AG08396 (cell line): ENCODE measurements at regions not wholly inside any gene's neighbourhood (a gene's known extent, or its start where the extent isn't known, plus 50 kb on each side); places are given as distances from the start of the nearest gene placed in this dataset.

Experiments
- DNase-seq: peaks from one replicate; pipeline ENCODE4 v3.0.0; 2012; ENCODE audit warnings: low spot score, mixed read lengths

DNA sequence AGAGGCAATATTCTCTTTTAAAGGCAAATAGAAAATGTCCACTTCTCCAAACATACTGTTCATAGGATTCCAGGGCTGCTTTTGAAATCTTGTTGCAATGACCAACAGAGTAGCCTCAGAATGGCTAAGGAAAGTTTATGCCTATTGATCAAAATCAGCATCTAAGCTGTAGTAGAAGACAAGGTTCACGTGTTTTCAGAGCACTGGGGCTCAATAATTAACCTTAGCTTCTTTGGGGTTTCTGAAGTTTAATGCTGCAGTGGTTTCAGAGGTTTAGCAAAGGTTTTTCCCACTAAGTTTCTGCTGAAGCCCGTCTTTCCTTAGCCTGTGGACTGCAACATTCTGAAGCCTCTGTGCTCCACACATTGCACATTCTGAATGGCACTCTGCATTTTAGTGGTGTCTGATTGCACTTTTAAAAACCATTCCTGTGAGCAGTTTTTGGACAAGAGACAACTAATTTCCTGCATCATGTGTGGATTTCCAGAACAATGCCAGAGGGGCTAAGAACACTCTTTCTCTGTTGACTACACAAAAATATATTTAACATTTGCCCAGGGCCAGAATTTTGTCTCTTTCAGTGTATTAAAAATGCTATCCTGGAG, 342.5 kb downstream of the PTEN start:
- no peak for DNase-seq

DNA sequence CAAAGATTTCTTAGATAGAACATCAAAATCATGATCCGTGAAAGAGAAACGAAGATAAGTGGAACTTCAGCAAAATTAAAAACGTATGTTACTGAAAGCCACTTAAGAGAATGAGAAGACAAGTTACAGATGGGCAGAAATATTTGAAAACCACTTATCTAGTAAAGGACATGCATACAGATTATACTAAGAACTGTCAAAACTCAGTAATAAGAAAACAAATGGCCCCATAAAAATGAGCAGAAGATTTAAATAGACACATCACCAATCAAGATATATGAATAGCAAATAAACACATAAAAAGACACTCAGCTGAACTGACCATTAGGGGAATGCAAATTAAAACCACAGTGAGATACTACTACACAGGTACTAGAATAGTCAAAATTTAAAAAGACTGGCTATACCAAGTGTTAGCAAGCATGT, 343.7 kb downstream of the PTEN start:
- no peak for DNase-seq

DNA sequence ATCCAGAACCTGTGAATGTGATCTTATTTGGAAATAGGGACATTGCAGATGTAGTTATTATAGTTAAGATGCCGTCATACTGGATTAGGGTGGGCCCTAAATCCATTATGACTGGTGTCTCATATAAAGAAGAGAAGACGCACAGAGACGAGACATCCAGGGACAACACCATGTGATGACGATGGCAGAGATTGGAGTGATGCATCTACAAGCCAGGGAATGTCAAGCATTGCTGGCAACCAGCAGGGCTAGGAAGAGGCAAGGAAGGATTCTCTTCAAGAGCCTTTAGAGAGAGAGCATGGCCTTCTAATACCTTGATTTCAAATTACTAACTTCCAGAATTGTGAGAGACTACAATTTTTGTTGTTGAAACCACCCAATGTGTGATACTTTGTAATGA, 345.8 kb downstream of the PTEN start:
- DNase-seq = no peak

DNA sequence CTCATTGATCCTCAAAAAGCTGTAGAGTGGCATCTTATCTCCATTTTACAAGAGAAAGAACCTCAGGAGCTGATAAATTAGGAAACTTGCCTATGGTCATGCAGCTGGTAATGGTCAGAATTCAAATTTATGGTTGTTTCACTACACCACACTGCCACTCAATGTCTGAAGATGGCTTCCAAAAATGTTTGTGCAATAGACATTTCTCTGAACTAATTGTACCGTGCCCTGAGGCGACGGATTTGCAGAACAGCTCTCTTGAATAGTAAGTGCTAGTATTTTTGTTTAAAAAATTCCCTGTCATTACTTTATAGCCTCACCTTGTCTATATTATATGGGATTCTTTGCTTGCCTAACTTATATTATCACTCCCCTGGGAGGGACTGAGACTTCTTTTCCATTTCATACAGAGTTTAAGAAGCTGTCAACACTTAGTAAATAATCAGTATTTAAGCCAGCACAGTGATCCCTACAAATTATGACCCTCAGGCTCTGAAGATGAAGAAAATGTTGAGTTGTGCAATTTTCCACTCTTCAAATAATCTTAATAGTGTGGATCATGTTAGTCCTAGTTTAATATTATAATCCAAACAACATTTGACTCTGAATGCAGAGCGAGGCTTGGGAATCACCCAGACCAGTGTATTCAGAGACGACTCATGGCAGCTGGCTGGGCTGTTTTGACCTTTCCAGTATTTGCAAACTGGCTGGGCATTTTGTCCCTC, 346.6 kb downstream of the PTEN start:
- DNase-seq = peak; percentile 19

DNA sequence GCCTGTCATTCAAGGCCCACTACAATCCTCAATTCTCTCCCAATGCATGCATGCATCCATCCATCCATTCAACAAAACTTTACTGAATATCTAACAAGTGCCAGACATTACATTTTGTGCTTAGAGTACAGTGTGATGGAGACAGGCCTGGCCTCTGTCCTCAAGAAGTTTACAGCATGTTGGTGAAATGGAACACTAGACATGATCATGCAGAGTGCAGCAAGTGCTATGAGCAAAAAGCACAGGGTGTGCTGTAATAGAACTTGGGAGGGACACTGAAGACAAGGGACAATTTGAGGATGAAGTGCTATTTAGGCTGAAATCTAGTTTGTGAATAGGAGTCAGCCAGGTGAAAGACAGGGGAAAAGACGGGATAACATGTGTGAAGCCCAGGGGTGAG, 347.8 kb downstream of the PTEN start:
- DNase-seq = no peak

DNA sequence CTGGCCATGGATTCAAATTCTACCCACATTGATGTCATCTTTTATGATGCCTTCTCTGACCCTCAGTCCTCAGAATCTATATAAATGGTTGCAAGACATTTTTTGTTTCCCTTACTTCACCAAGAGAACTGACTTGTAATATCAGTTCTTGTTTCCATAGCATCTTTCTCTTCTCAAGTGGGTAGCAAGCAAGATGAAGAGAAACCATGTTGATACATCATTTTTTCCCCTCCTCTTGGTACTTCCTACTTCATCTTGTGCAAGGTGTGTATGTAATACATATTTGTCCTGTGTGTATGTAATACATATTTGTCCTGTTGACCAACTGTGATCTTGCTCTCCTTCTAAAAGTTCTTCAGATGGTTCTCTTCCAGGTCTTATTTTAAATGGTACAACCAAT, 348.6 kb downstream of the PTEN start:
- DNase-seq = no peak

DNA sequence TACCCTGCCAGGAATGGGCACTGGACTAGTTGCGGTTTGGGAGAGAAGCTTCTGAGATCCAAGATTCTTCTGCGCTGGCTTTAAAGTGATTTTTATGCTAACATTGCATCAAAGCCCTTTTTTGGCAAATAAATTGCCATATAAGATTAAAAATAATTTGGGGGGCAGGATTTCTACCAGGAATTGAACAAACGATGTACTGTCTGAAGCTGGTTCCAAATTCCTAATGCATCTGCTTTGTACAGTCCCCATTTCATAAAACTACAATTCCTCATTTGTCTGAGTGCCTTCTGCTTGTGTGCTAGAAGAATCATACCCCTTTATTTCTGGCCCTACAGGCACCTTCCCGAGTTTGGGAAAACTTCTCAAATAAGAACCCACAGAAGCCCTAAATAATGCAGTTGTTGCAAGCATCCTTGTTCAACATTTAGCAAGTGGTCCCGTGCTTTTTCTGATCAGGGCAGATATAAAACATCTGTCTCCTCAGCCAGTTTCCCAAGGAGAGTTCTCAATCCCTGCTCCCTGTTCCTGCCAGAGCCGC, 349.7 kb downstream of the PTEN start:
- DNase-seq = no peak

DNA sequence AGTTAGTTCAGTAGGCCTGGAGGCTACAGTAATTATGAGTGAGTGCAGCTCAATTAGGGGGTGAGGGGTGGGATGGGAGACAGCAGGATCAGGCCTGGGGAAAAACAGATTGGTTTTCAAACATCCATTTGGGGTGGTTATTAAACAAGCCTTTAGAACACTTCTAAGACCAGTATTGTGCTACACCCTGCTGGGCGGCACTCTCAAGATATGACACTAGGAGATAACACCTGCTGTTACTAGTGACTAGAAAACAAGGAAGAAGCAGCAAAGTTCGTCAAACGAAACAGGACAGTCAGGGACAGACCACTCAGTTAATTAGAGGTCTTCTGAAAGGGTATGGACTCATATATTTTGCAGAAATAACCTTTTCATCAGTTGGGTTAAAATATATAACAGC, 353.6 kb downstream of the PTEN start:
- no peak for DNase-seq

DNA sequence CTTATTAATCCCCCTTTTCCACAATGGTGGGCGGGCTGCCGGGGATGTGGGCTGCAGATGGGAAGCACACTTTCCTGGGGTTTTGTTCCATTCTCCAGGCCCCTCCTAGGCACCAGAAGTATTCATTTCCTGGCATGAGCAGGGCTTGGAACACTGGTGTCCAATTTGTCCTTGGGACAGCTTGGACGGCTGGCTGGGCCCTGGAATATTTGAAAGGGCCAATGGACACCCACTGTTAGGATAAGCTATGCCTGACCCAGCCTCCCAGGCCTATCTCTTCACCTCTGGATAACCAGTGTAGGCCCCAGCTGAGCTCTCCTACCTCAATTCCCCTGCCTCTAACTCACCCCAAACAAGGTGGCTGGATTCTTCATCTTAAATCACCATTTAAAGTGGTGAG, 354.9 kb downstream of the PTEN start:
- DNase-seq = no peak

DNA sequence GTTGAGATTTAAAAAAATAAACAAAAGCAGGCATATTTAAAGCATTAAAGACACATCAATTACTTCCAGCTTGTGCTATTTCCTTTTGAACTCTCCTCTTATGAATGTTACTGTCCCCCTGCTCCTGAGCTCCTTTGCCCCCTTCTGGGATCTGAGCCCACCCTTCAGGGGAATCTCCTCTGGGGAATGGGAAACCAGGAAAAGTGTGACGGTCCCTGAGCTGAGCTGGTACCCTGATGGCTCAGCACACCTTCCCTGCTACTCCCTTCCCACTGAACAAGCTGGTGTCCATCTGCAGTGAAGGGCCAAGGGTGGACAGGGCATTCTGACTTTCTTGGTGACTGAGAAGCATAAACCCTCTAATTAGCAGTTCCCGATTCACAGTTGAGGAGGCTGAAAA, 356.3 kb downstream of the PTEN start:
- no peak for DNase-seq

DNA sequence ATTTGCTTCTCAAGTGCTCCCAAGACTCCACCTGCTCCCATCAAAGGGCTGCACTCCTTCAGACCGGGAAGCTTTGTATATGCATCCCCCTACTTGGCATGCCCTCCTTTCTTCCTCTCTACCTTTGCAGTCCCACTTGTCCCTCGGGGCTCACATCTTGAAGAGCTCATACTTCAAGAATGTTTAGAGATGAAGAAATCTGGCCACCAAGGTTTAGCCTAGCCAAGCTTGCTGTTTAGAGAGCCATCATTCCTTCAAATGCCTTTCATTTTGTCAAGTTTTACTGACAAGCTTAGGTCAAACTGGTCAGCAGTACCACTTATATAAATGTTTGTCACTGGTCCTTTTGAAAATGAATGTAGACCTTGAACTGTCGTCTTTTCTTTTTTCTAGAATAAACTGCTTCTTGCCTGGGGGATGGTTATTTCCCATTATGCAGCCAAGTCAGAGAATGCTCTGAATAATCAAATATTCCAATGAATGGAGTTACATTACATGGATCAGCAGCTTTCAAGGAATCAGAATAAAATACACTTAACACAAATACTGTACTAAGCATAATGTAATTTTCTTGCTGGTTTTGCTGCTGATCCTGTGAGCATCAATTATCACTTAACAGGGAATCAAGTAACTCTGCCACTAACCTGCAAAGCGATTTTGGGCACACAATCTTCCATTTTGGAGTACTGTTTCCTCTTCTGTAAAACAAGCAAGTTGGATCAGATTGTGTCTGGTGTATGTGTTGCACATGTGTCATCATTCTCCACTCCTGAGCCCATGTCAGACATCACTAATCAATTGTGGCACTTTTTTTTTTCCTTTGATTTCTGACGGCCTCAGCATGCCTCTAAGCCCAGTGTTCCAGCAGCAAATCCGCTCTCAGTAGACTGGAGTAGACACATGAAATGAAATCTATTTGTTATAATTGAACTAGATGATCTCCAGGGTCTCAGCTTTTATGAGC, 357.9 kb downstream of the PTEN start:
- DNase-seq = no peak

DNA sequence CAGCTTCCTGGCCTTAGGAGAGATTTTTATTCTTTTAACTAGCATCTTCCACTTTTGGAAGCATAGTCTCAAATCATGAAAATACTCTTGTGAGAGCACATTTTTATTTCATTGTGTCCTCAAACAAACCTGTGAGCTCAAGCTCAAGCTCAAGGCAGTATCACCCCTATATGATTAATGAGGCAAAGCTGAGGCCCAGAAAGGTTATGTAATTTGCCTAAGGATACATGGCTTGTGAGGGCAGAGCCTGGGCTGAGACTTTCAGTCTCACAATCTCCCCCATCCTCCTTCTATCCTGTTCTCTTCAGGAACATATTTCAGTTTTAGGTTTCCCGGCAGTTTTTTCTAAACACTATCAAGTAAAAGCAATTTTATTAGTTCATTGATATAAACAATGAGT, 359.5 kb downstream of the PTEN start:
- no peak for DNase-seq
